HepG2 (cell line): ENCODE measurements at regions not wholly inside any gene's neighbourhood (a gene's known extent, or its start where the extent isn't known, plus 50 kb on each side); places are given as distances from the start of the nearest gene placed in this dataset.
A peak's percentile ranks its signal among the peaks of the same experiment; 100 is the strongest.

ENCODE experiments used
- ATAC-seq: fragments of 200-7000 bp; cut with Tn5 transposase; 3 replicates; pipeline ENCODE4 v1.9.1; 2020; ENCODE audit warnings: mild to moderate bottlenecking, moderate library complexity
- BruUV-seq: library from RNA; stranded (reverse); fragments of 400-500 nt; replicated peaks from 2 replicates; lab custom pipeline; 2021; lab: Mats Ljungman, UMichigan
- CTCF ChIA-PET: fragments of 300-600 bp; formaldehyde crosslinking; extraction: SDS; loops from one replicate; lab custom pipeline; 2021; ENCODE audit warnings: low total read pairs, inconsistent platforms, low intra/inter-chr PET ratio; lab: Yijun Ruan, JAX
- POLR2A ChIA-PET: fragments of 350-600 bp; sonication (Branson Sonifier 250); formaldehyde crosslinking; loops from one replicate; lab custom pipeline; 2020; ENCODE audit warnings: antibody characterized with exemption, inconsistent platforms; lab: Yijun Ruan, JAX
- DNase-seq: peaks from one replicate; pipeline ENCODE4 v3.0.0-alpha.2; 2015; ENCODE audit warnings: low spot score
- FAIRE-seq: peaks from 3 replicates; lab custom pipeline; 2011; peaks lifted over from hg19 to GRCh38; lab: Jason Lieb, UNC
- H2AFZ ChIP-seq: one replicate; pipeline ENCODE4 v1.6.1; 2011; ENCODE audit warnings: low read length, inconsistent platforms
- H3K27ac ChIP-seq: fragments of 300-600 bp; 3 replicates; pipeline ENCODE4 v1.8.0; 2011; ENCODE audit warnings: mixed run types, mild to moderate bottlenecking, mixed read lengths, low read length, inconsistent platforms; ENCODE audit not compliant: insufficient read depth; ENCODE audit errors: extremely low read length
- H3K27me3 ChIP-seq, 2 experiments: fragments of 200-600 bp in 1 of 2; 2 replicates in 1 of 2; 3 replicates in 1 of 2; pipeline versions ENCODE4 v1.6.0 to v1.8.0; 2011; ENCODE audit warnings: low read length in 2 of 2, mild to moderate bottlenecking in 2 of 2, moderate library complexity in 2 of 2, inconsistent platforms in 1 of 2; ENCODE audit not compliant: insufficient read depth in 2 of 2, control insufficient read depth in 1 of 2
- H3K36me3 ChIP-seq, 2 experiments: fragments of 200-600 bp in 1 of 2; replicated peaks in 1 of 2; 2 replicates in 1 of 2; 3 replicates in 1 of 2; pipeline versions ENCODE4 v1.5.1 to v1.8.0; 2011; ENCODE audit warnings: low read length in 2 of 2, inconsistent platforms in 1 of 2; ENCODE audit not compliant: insufficient read depth in 2 of 2, control insufficient read depth in 1 of 2
- H3K4me1 ChIP-seq: 2 replicates; pipeline ENCODE4 v1.5.1; 2012; ENCODE audit warnings: low read length, inconsistent platforms; ENCODE audit not compliant: insufficient read depth
- H3K4me2 ChIP-seq: 2 replicates; pipeline ENCODE4 v1.6.0; 2011; ENCODE audit warnings: low read depth, low read length, inconsistent platforms
- H3K4me3 ChIP-seq, 3 experiments: fragments of 200-600 bp in 1 of 3; sonication (generic), shearing (Covaris generic) in 1 of 3; replicated peaks in 1 of 3; 2 replicates each; pipeline ENCODE4 v1.5.1; 2011 to 2016; ENCODE audit warnings: low read length in 3 of 3, inconsistent platforms in 2 of 3, low read depth in 2 of 3, mild to moderate bottlenecking in 2 of 3, control low read depth in 1 of 3, mixed read lengths in 1 of 3; ENCODE audit not compliant: insufficient read depth in 1 of 3
- H3K79me2 ChIP-seq: one replicate; pipeline ENCODE4 v1.6.1; 2011; ENCODE audit warnings: low read length, inconsistent platforms; ENCODE audit not compliant: insufficient read depth
- H3K9ac ChIP-seq: 2 replicates; pipeline ENCODE4 v1.6.0; 2011; ENCODE audit warnings: mild to moderate bottlenecking, low read depth, low read length, inconsistent platforms; ENCODE audit not compliant: insufficient read depth
- H3K9me3 ChIP-seq: 2 replicates; pipeline ENCODE4 v1.5.1; 2012; ENCODE audit warnings: mild to moderate bottlenecking, low read length
- H4K20me1 ChIP-seq: 2 replicates; pipeline ENCODE4 v1.6.0; 2011; ENCODE audit warnings: inconsistent platforms, mild to moderate bottlenecking, low read length, moderate library complexity; ENCODE audit not compliant: insufficient read depth
- CREB1 ChIP-seq, 2 experiments: fragments of 450-650 bp in 1 of 2; IDR thresholded peaks; 2 replicates each; pipeline ENCODE4 v1.6.1; 2016 to 2017; ENCODE audit warnings: control low read depth in 1 of 2, mild to moderate bottlenecking in 1 of 2, missing compliant biosample characterization in 1 of 2, missing genetic modification characterization in 1 of 2
- GFI1 ChIP-seq: sonication (generic); formaldehyde crosslinking; IDR thresholded peaks from 2 replicates; pipeline ENCODE4 v1.5.0; 2020; ENCODE audit warnings: missing genetic modification reagents, mild to moderate bottlenecking, borderline replicate concordance
- HNRNPK ChIP-seq: fragments of 200-400 bp; formaldehyde crosslinking; IDR thresholded peaks from 2 replicates; pipeline ENCODE4 v1.6.1; 2018; ENCODE audit warnings: low read length, low read depth, moderate library complexity, mild to moderate bottlenecking; ENCODE audit not compliant: poor library complexity, severe bottlenecking
- MAF1 ChIP-seq: sonication (generic); formaldehyde crosslinking; IDR thresholded peaks from 2 replicates; pipeline ENCODE4 v1.5.0; 2020; ENCODE audit warnings: missing genetic modification reagents, borderline replicate concordance
- MAZ ChIP-seq, 2 experiments: sonication (generic) in 1 of 2; formaldehyde crosslinking in 1 of 2; IDR thresholded peaks; 2 replicates each; pipeline versions ENCODE4 v1.5.0 to v1.6.1; 2012 to 2020; ENCODE audit warnings: low read depth in 2 of 2, mild to moderate bottlenecking in 2 of 2, borderline replicate concordance in 1 of 2, improper control_type of control experiment in 1 of 2, low read length in 1 of 2, missing genetic modification reagents in 1 of 2, moderate library complexity in 1 of 2
- NKX3-1 ChIP-seq: sonication (generic); formaldehyde crosslinking; IDR thresholded peaks from 2 replicates; pipeline ENCODE4 v1.5.0; 2020; ENCODE audit warnings: missing genetic modification reagents
- SRF ChIP-seq: IDR thresholded peaks from 2 replicates; pipeline ENCODE4 v1.6.1; 2011; ENCODE audit warnings: mild to moderate bottlenecking, low read depth, low read length, moderate library complexity
- ZFP37 ChIP-seq: sonication (generic); formaldehyde crosslinking; IDR thresholded peaks from 2 replicates; pipeline ENCODE4 v1.4.0; 2020; ENCODE audit warnings: missing genetic modification reagents, borderline replicate concordance
- ZNF18 ChIP-seq: sonication (generic); formaldehyde crosslinking; IDR thresholded peaks from 2 replicates; pipeline ENCODE4 v1.8.0; 2022; ENCODE audit warnings: mild to moderate bottlenecking, missing genetic modification reagents; ENCODE audit not compliant: insufficient replicate concordance
- ZNF451 ChIP-seq: sonication (generic); formaldehyde crosslinking; IDR thresholded peaks from 2 replicates; pipeline ENCODE4 v1.5.0; 2020; ENCODE audit warnings: mild to moderate bottlenecking, missing genetic modification reagents
- ZSCAN31 ChIP-seq: sonication (generic); formaldehyde crosslinking; IDR thresholded peaks from 2 replicates; pipeline ENCODE4 v1.5.0; 2020; ENCODE audit warnings: low read depth, mild to moderate bottlenecking, missing genetic modification reagents
- WGBS: methylation state at CpG from one replicate; pipeline ENCODE4 v1.1.6; 2017; ENCODE audit warnings: low lambda C conversion rate; 5-methylcytosine and 5-hydroxymethylcytosine counted together
- in situ Hi-C: cut with HindIII; loops from 2 replicates; pipeline ENCODE4 v1.10.0; 2017; ENCODE audit warnings: low pct_unique_long_range_greater_than_20kb; ENCODE audit not compliant: extremely low pct_ligation_motif_present
- intact Hi-C: fragments of 100-400 bp; cut with micrococcal nuclease; formaldehyde crosslinking; loops from one replicate; pipeline ENCODE4 v1.10.0; 2022; ENCODE audit not compliant: unreplicated experiment
- TF ChIP-seq, protein P1 (sequence below): sonication (generic); formaldehyde crosslinking; IDR thresholded peaks from 2 replicates; pipeline ENCODE4 v1.5.0; 2020; ENCODE audit warnings: mild to moderate bottlenecking, missing genetic modification reagents
- TF ChIP-seq, protein P2 (sequence below): sonication (generic); formaldehyde crosslinking; IDR thresholded peaks from 2 replicates; pipeline ENCODE4 v1.4.0; 2020; ENCODE audit warnings: missing genetic modification reagents

DNA sequence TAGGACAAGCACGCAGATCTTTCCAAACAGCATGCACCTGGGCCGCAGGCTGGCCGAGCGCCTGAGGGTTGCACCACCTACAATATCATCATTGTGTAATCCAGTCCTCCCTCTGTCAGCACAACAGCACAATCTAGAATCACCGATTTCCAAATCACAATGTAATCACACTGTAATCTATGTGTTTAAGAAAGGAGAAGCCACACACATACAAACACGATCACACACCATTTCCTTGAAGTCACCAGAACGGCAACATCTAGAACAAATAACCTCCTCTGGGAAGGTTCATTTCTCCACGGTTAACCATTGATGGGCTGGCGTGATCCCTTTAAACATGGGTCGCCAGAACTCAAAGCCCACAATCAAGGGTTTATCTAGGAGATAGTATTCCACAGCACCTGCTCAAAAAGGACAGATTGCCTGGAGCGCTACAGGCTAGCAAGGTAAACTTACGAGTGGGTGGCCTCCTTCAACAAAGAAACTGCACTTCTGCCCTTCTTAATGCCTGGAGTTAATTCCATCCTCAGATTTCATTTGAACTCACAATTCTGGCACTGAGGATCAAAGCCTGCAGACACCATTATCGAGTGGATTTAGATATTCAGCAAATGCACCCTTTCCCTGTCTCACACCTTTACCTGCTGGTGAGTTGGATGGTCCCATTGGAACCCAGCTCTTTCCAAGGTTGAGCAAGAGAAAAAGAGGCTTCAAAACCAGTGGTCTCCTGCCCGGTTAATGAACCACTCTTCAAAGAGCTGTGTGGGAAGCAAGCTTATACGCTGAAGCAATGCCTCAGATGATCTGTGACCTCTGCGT lies 83.8 kb upstream of the FOXQ1 start (continued):
- no peak for TF ChIP-seq MAF1 (CRISPR knock-in tag)
- no peak for TF ChIP-seq ZNF451 (CRISPR knock-in tag)
- peak; percentile 36; the same call in 1 of the 2 replicates for TF ChIP-seq MAZ (IDR thresholded peaks at IDR 0.05; ENCODE audit: borderline replicate concordance, low read depth, low read length)
- TF ChIP-seq MAZ (CRISPR knock-in tag; IDR thresholded peaks at IDR 0.05; ENCODE audit: low read depth) = peak; percentile 67
- 0 out of 2 replicates have a peak, but pooled peaks have one; percentile 6 for TF ChIP-seq CREB1 (IDR thresholded peaks at IDR 0.05)
- TF ChIP-seq CREB1 (CRISPR knock-in tag; IDR thresholded peaks at IDR 0.05) = peak; percentile 66

GRCh38 chr6:1227600-1227934 lies 84.3 kb upstream of the FOXQ1 start:
- H3K4me2 ChIP-seq = peak overlapping the region; percentile 94
- H3K4me1 ChIP-seq = peaks cover 93% of the 10 kb centered on the region
- no TSS peak for BruUV-seq
- DNase-seq (no peak), ATAC-seq (peak; percentile 2; the same call in 1 of the 3 replicates), FAIRE-seq (no peak)
- CTCF ChIA-PET = no interaction called here
- H2AFZ ChIP-seq = no peak overlapping the region
- H3K27me3 ChIP-seq = no peaks in the 10 kb centered on the region; a peak in 1 of 5 replicates
- 0% methylated on average over 3 of the region's 3 CpGs for WGBS
- peak overlapping the region; percentile 54 to 68 (median 59) for H3K4me3 ChIP-seq
- intact Hi-C loops (no loop called here), in situ Hi-C loops (loop anchor here (5.0 kb wide), 1 partner anchor 35 kb away; no protein-coding TSS in a partner anchor)
- peak overlapping the region; percentile 96 for H3K27ac ChIP-seq
- H3K9ac ChIP-seq = peak overlapping the region; percentile 83
- peaks cover 44% of the 10 kb centered on the region for H3K79me2 ChIP-seq
- POLR2A ChIA-PET = interaction anchor here (1.2 to 10.5 kb wide), 17 partner anchors 12 to 327 kb away, joined by 3 to 431 read pairs (median 11); partner anchors contain the start of gene FOXQ1
- no peaks in the 10 kb centered on the region for H4K20me1 ChIP-seq
- peaks cover 2 to 4% of the 10 kb centered on the region in 2 experiments; a peak in 2 of 5 replicates for H3K36me3 ChIP-seq
- H3K9me3 ChIP-seq = no peaks in the 10 kb centered on the region
- TF ChIP-seq SRF (0 out of 2 replicates have a peak, but pooled peaks have one; percentile 12), NKX3-1 (no peak), HNRNPK (no peak), ZNF18 (CRISPR knock-in tag) (peak; percentile 27), GFI1 (CRISPR knock-in tag) (no peak), ZSCAN31 (CRISPR knock-in tag) (no peak), ZFP37 (CRISPR knock-in tag) (0 out of 2 replicates have a peak, but pooled peaks have one; percentile 9)
- TF ChIP-seq, protein P1, sequence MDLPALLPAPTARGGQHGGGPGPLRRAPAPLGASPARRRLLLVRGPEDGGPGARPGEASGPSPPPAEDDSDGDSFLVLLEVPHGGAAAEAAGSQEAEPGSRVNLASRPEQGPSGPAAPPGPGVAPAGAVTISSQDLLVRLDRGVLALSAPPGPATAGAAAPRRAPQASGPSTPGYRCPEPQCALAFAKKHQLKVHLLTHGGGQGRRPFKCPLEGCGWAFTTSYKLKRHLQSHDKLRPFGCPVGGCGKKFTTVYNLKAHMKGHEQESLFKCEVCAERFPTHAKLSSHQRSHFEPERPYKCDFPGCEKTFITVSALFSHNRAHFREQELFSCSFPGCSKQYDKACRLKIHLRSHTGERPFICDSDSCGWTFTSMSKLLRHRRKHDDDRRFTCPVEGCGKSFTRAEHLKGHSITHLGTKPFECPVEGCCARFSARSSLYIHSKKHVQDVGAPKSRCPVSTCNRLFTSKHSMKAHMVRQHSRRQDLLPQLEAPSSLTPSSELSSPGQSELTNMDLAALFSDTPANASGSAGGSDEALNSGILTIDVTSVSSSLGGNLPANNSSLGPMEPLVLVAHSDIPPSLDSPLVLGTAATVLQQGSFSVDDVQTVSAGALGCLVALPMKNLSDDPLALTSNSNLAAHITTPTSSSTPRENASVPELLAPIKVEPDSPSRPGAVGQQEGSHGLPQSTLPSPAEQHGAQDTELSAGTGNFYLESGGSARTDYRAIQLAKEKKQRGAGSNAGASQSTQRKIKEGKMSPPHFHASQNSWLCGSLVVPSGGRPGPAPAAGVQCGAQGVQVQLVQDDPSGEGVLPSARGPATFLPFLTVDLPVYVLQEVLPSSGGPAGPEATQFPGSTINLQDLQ (CRISPR knock-in tag) = 0 out of 2 replicates have a peak, but pooled peaks have one; percentile 22
- TF ChIP-seq, protein P2, sequence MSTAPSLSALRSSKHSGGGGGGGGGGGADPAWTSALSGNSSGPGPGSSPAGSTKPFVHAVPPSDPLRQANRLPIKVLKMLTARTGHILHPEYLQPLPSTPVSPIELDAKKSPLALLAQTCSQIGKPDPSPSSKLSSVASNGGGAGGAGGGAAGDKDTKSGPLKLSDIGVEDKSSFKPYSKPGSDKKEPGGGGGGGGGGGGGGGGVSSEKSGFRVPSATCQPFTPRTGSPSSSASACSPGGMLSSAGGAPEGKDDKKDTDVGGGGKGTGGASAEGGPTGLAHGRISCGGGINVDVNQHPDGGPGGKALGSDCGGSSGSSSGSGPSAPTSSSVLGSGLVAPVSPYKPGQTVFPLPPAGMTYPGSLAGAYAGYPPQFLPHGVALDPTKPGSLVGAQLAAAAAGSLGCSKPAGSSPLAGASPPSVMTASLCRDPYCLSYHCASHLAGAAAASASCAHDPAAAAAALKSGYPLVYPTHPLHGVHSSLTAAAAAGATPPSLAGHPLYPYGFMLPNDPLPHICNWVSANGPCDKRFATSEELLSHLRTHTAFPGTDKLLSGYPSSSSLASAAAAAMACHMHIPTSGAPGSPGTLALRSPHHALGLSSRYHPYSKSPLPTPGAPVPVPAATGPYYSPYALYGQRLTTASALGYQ (CRISPR knock-in tag) = no peak
